ENCODE measurements at regions not wholly inside any gene's neighbourhood (a gene's known extent, or its start where the extent isn't known, plus 50 kb on each side); places are given as distances from the start of the nearest gene placed in this dataset.

DNA sequence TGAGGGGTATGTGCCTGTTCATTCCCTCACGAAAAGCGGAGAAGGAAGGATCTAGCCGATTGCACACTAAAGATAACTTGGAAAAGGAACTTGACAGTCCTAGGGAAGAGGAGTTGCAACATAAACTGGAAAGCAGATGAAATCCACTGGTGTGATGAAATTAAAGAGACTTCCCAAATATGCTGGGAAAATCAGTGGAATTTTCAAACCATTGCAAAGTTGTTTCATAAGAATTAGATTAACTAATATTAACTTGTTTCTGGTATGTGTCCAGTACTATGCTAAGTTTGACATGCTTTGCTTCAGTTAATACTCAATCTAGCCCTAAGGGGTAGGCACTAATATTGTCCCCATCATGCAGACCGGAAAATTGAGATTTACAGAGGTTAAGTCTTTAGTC is 222.7 kb downstream of the IKZF2 start:
- Histone ChIP-seq H3K36me3 (no peaks in the 10 kb centered on the region), H3K27me3 (replicated peaks in 1 of 7) (no peaks in the 10 kb centered on the region), H3K4me3 (no peak overlapping the region), H3K9me3 (peaks cover 0 to 10% (median 2%) of the 10 kb centered on the region in 8 donors), H3K27ac (no peak overlapping the region), H3K4me1 (no peaks in the 10 kb centered on the region)
- WGBS, 5 donors = 62 to 81% (median 80%) methylated on average over 4 of the region's 4 CpGs
- TF ChIP-seq, protein P1, sequence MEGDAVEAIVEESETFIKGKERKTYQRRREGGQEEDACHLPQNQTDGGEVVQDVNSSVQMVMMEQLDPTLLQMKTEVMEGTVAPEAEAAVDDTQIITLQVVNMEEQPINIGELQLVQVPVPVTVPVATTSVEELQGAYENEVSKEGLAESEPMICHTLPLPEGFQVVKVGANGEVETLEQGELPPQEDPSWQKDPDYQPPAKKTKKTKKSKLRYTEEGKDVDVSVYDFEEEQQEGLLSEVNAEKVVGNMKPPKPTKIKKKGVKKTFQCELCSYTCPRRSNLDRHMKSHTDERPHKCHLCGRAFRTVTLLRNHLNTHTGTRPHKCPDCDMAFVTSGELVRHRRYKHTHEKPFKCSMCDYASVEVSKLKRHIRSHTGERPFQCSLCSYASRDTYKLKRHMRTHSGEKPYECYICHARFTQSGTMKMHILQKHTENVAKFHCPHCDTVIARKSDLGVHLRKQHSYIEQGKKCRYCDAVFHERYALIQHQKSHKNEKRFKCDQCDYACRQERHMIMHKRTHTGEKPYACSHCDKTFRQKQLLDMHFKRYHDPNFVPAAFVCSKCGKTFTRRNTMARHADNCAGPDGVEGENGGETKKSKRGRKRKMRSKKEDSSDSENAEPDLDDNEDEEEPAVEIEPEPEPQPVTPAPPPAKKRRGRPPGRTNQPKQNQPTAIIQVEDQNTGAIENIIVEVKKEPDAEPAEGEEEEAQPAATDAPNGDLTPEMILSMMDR (IDR thresholded peaks at IDR 0.05 in 8 of 11, conservative IDR thresholded peaks at IDR 0.05 in 3 of 11) = no peak
- TF ChIP-seq POLR2A (IDR thresholded peaks at IDR 0.05) (no peak), POLR2AphosphoS5 (IDR thresholded peaks at IDR 0.05) (no peak)
- intact Hi-C loops (cut with DNase I; ENCODE audit: low total_unique reads) = no loop called here
- no peak for DNase-seq

DNA sequence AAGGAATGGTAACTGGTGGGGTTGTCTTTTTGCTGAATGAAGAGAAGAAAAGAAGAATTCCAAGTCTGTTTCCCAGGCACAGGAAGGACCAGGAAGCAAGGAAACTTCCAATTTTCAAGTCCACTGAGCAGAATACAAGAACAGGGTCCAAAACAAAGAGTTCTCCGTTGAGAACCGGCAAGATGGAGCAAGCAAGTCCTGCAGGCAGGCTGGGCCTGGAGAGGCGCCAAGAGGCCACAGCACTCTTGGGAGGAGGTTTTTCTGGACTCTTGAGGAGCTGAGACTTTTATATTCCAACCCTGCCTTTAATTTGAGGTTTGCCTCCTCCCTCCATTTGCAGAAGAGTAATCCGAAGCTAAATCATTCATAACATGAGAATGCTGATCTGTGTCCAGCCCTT is 224.5 kb downstream of the IKZF2 start:
- Histone ChIP-seq H3K4me1 (no peaks in the 10 kb centered on the region), H3K36me3 (no peaks in the 10 kb centered on the region), H3K27me3 (replicated peaks in 1 of 7) (no peaks in the 10 kb centered on the region), H3K9me3 (peaks cover 0 to 10% (median 2%) of the 10 kb centered on the region in 8 donors), H3K4me3 (no peak overlapping the region), H3K27ac (no peak overlapping the region)
- intact Hi-C loops (cut with DNase I; ENCODE audit: low total_unique reads) = no loop called here
- TF ChIP-seq, protein P1 (IDR thresholded peaks at IDR 0.05 in 8 of 11, conservative IDR thresholded peaks at IDR 0.05 in 3 of 11) = no peak
- TF ChIP-seq POLR2AphosphoS5 (IDR thresholded peaks at IDR 0.05) (no peak), POLR2A (IDR thresholded peaks at IDR 0.05) (no peak)
- no peak for DNase-seq
- 79 to 93% (median 92%) methylated on average over 4 of the region's 4 CpGs for WGBS, 5 donors

DNA sequence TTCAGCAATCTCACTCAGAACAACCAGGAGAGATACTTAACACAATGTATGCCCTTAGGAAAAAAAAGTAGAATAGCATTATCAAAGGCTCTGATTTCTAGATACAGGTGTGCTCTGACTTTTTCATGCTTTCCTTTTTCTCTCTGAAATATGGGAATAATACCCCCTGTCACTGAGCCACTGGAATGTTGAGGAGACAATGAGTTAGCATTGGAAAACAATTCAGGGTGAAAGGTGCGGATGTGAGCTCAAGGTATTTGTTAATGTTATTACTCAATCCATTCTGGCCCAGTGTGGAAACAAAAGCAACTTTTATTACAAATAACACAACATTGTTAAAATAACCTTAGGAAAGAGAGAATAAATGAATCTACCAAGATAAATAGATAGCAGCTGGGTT is 228.0 kb downstream of the IKZF2 start:
- H3K27me3 ChIP-seq (replicated peaks in 1 of 7) = no peaks in the 10 kb centered on the region
- DNase-seq = no peak
- peaks cover 0 to 10% (median 2%) of the 10 kb centered on the region in 8 donors for H3K9me3 ChIP-seq
- H3K36me3 ChIP-seq = no peaks in the 10 kb centered on the region
- intact Hi-C loops (cut with DNase I; ENCODE audit: low total_unique reads) = no loop called here
- no peak overlapping the region for H3K4me3 ChIP-seq
- H3K27ac ChIP-seq = no peak overlapping the region
- WGBS, 5 donors = 88 to 98% (median 94%) methylated on average over 1 of the region's 1 CpG
- TF ChIP-seq, protein P1 (IDR thresholded peaks at IDR 0.05 in 8 of 11, conservative IDR thresholded peaks at IDR 0.05 in 3 of 11) = no peak
- TF ChIP-seq POLR2AphosphoS5 (IDR thresholded peaks at IDR 0.05) (no peak), POLR2A (IDR thresholded peaks at IDR 0.05) (no peak)
- no peaks in the 10 kb centered on the region for H3K4me1 ChIP-seq

DNA sequence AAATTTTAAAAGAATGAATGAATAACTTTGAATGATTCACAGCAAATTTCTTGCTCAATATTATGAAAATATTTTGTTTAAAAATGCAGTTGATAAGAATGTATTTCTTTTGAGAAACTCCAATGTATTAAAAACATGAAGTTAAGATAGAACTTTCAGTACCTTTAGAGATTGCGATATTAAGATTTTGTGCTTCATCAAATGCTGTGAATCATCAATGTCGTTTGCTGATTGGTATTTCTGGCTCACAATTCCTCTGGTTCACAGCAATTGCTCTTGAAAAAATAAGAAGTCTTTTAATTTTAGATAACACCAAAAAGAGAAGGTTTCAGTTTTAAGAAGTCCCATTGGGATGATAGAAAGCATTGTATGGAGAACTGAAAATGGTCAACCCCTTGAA is 228.7 kb downstream of the IKZF2 start:
- TF ChIP-seq, protein P1 (IDR thresholded peaks at IDR 0.05 in 8 of 11, conservative IDR thresholded peaks at IDR 0.05 in 3 of 11) = no peak
- TF ChIP-seq POLR2AphosphoS5 (IDR thresholded peaks at IDR 0.05) (no peak), POLR2A (IDR thresholded peaks at IDR 0.05) (no peak)
- H3K9me3 ChIP-seq = peaks cover 0 to 10% (median 2%) of the 10 kb centered on the region in 8 donors
- no peak overlapping the region for H3K4me3 ChIP-seq
- intact Hi-C loops (cut with DNase I; ENCODE audit: low total_unique reads) = no loop called here
- H3K4me1 ChIP-seq = no peaks in the 10 kb centered on the region
- DNase-seq = no peak
- H3K27ac ChIP-seq = no peak overlapping the region
- 85 to 94% (median 87%) methylated on average over 2 of the region's 2 CpGs for WGBS, 5 donors
- no peaks in the 10 kb centered on the region for H3K36me3 ChIP-seq
- no peaks in the 10 kb centered on the region for H3K27me3 ChIP-seq (replicated peaks in 1 of 7)

All from spleen (tissue), 11 donors.